Brain microvascular endothelial cell (primary cell): ENCODE measurements at regions not wholly inside any gene's neighbourhood (a gene's known extent, or its start where the extent isn't known, plus 50 kb on each side); places are given as distances from the start of the nearest gene placed in this dataset.

ENCODE experiments used
- DNase-seq: peaks from one replicate; pipeline ENCODE4 v3.0.0-alpha.2; 2020
- H3K27ac ChIP-seq: fragments of 250-450 bp; sonication (Bioruptor Pico); 2 replicates; pipeline ENCODE4 v1.5.1; 2020; ENCODE audit warnings: mild to moderate bottlenecking, moderate library complexity
- H3K27me3 ChIP-seq: fragments of 250-450 bp; sonication (Bioruptor Pico); replicated peaks from 2 replicates; pipeline ENCODE4 v1.5.1; 2020; ENCODE audit warnings: mild to moderate bottlenecking
- H3K36me3 ChIP-seq: fragments of 250-450 bp; sonication (Bioruptor Pico); replicated peaks from 2 replicates; pipeline ENCODE4 v1.5.1; 2020; ENCODE audit warnings: mild to moderate bottlenecking
- H3K4me3 ChIP-seq: 2 replicates; pipeline ENCODE4 v1.5.1; 2011; ENCODE audit warnings: low read depth, mild to moderate bottlenecking, control low read depth, low read length, moderate library complexity
- in situ Hi-C: cut with HindIII; loops from 2 replicates; pipeline ENCODE4 v1.10.0; 2017; ENCODE audit warnings: low sequenced_read_pairs, low pct_ligation_motif_present
- TF ChIP-seq, protein P1 (sequence below): IDR thresholded peaks from 2 replicates; pipeline ENCODE4 v1.5.1; 2011; ENCODE audit warnings: low read depth, mild to moderate bottlenecking, moderate library complexity, low read length, control low read depth, inconsistent platforms; ENCODE audit errors: missing control alignments

DNA sequence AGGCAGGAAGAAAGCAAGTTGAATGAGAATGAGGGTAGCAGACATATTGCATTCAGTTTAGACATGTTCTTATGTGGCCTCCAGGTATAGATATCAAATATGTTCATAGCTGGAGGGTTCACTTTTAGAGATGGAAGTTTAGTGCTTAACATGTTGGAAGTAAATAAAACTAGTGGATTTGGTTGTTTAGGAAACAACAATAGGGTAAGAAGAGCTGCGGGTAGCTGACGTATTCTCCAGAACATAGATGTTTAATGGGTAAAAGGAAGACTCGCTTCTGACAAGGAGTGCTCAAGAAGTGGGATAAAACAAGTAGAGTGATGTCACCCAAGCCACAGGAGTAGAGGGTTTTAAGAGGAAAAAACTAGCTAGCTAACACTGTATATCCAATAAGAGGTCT is 128.4 kb upstream of the COL21A1 start:
- no peak for DNase-seq
- Histone ChIP-seq H3K36me3 (no peaks in the 10 kb centered on the region), H3K4me3 (no peak overlapping the region), H3K27me3 (no peaks in the 10 kb centered on the region), H3K27ac (no peak overlapping the region)
- in situ Hi-C loops: no loop called here
- TF ChIP-seq, protein P1, sequence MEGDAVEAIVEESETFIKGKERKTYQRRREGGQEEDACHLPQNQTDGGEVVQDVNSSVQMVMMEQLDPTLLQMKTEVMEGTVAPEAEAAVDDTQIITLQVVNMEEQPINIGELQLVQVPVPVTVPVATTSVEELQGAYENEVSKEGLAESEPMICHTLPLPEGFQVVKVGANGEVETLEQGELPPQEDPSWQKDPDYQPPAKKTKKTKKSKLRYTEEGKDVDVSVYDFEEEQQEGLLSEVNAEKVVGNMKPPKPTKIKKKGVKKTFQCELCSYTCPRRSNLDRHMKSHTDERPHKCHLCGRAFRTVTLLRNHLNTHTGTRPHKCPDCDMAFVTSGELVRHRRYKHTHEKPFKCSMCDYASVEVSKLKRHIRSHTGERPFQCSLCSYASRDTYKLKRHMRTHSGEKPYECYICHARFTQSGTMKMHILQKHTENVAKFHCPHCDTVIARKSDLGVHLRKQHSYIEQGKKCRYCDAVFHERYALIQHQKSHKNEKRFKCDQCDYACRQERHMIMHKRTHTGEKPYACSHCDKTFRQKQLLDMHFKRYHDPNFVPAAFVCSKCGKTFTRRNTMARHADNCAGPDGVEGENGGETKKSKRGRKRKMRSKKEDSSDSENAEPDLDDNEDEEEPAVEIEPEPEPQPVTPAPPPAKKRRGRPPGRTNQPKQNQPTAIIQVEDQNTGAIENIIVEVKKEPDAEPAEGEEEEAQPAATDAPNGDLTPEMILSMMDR: no peak

GRCh38 chr6:56374841-56375369 is 127.5 kb upstream of the COL21A1 start:
- peak; percentile 23 for DNase-seq
- TF ChIP-seq, protein P1: no peak
- no peak overlapping the region for H3K27ac ChIP-seq
- no peaks in the 10 kb centered on the region for H3K36me3 ChIP-seq
- no peak overlapping the region for H3K4me3 ChIP-seq
- H3K27me3 ChIP-seq: no peaks in the 10 kb centered on the region
- in situ Hi-C loops: loop anchor here (25.0 kb wide), 1 partner anchor 237 kb away; no protein-coding TSS in a partner anchor

- no peaks in the 10 kb centered on the region for H3K36me3 ChIP-seq
- TF ChIP-seq, protein P1: no peak
- no peak overlapping the region for H3K27ac ChIP-seq
- H3K27me3 ChIP-seq: no peaks in the 10 kb centered on the region
- in situ Hi-C loops: loop anchor here (25.0 kb wide), 1 partner anchor 240 kb away; no protein-coding TSS in a partner anchor
- H3K4me3 ChIP-seq: no peak overlapping the region
- DNase-seq: no peak
Observed at GRCh38 chr6:56372406-56372995, 125.1 kb upstream of the COL21A1 start.

- H3K4me3 ChIP-seq: no peak overlapping the region
- peak overlapping the region; percentile 24 for H3K27ac ChIP-seq
- H3K27me3 ChIP-seq: no peaks in the 10 kb centered on the region
- in situ Hi-C loops: loop anchor here (25.0 kb wide), 1 partner anchor 242 kb away; no protein-coding TSS in a partner anchor
- TF ChIP-seq, protein P1: no peak
- H3K36me3 ChIP-seq: no peaks in the 10 kb centered on the region
- DNase-seq: peak; percentile 65
Observed at GRCh38 chr6:56370561-56371211, 123.3 kb upstream of the COL21A1 start.

- H3K36me3 ChIP-seq: no peaks in the 10 kb centered on the region
- H3K27me3 ChIP-seq: no peaks in the 10 kb centered on the region
- TF ChIP-seq, protein P1: peak; percentile 77
- H3K27ac ChIP-seq: peak overlapping the region; percentile 24
- peak; percentile 44 for DNase-seq
- no peak overlapping the region for H3K4me3 ChIP-seq
- in situ Hi-C loops: loop anchor here (25.0 kb wide), 1 partner anchor 242 kb away; no protein-coding TSS in a partner anchor
Observed at GRCh38 chr6:56370127-56370540, 122.8 kb upstream of the COL21A1 start.
